Myocyte (in vitro differentiated cells): ENCODE measurements at regions not wholly inside any gene's neighbourhood (a gene's known extent, or its start where the extent isn't known, plus 50 kb on each side); places are given as distances from the start of the nearest gene placed in this dataset.
A peak's percentile ranks its signal among the peaks of the same experiment; 100 is the strongest.
"Not testable (repeated sequence)": the region's sequence is repeated elsewhere in the genome, so short reads cannot be mapped to it uniquely, and the experiment has no call there.

Experiments used
- DNase-seq: peaks from one replicate; pipeline ENCODE4 v3.0.0-alpha.2; 2012; ENCODE audit warnings: low read depth

GRCh38 chr3:163560459-163560858 is 1517.8 kb downstream of the SI start:
- no peak for DNase-seq

GRCh38 chr3:163556813-163557523 is 1521.3 kb downstream of the SI start:
- DNase-seq, result no peak

- no peak for DNase-seq
These were observed 1522.4 kb downstream of the SI start for GRCh38 chr3:163555918-163556317.

- no peak for DNase-seq
These were observed 1525.7 kb downstream of the SI start for GRCh38 chr3:163552659-163552966.

GRCh38 chr3:163551915-163552658 is 1526.2 kb downstream of the SI start:
- not testable (repeated sequence) for DNase-seq

- no peak for DNase-seq
These were observed 1530.3 kb downstream of the SI start for GRCh38 chr3:163548015-163548414.

- no peak for DNase-seq
These were observed 1531.1 kb downstream of the SI start for GRCh38 chr3:163547014-163547685.

GRCh38 chr3:163543662-163544061 is 1534.6 kb downstream of the SI start:
- no peak for DNase-seq

GRCh38 chr3:163541629-163542028 is 1536.7 kb downstream of the SI start:
- DNase-seq, result no peak

- no peak for DNase-seq
These were observed 1539.9 kb downstream of the SI start for GRCh38 chr3:163538387-163538786.

GRCh38 chr3:163533381-163533780 is 1544.9 kb downstream of the SI start:
- DNase-seq, result peak; percentile 47

- DNase-seq, result no peak
These were observed 1554.9 kb downstream of the SI start for GRCh38 chr3:163523375-163523774.

GRCh38 chr3:163521261-163521660 is 1557.0 kb downstream of the SI start:
- no peak for DNase-seq

- no peak for DNase-seq
These were observed 1560.2 kb downstream of the SI start for GRCh38 chr3:163518065-163518464.

- no peak for DNase-seq
These were observed 1565.1 kb downstream of the SI start for GRCh38 chr3:163513149-163513657.

- peak; percentile 80 for DNase-seq
These were observed 1570.1 kb downstream of the SI start for GRCh38 chr3:163508206-163508605.

GRCh38 chr3:163504974-163505373 is 1573.3 kb downstream of the SI start:
- DNase-seq, result no peak

- DNase-seq, result not testable (repeated sequence)
These were observed 1578.5 kb downstream of the SI start for GRCh38 chr3:163499736-163500219.

GRCh38 chr3:163498842-163499735 is 1579.2 kb downstream of the SI start:
- DNase-seq, result not testable (repeated sequence)

GRCh38 chr3:163491714-163492113 is 1586.6 kb downstream of the SI start:
- no peak for DNase-seq

- peak; percentile 75 for DNase-seq
These were observed 1588.2 kb downstream of the SI start for GRCh38 chr3:163490119-163490518.
